GM18502 (cell line): ENCODE measurements at regions not wholly inside any gene's neighbourhood (a gene's known extent, or its start where the extent isn't known, plus 50 kb on each side); places are given as distances from the start of the nearest gene placed in this dataset.
"Not testable (repeated sequence)": the region's sequence is repeated elsewhere in the genome, so short reads cannot be mapped to it uniquely, and the experiment has no call there.

Experiments
- ATAC-seq: cut with Tn5 transposase; IDR thresholded peaks from one replicate; pipeline ENCODE4 v1.9.1; 2021; ENCODE audit warnings: mild to moderate bottlenecking; ENCODE audit not compliant: unreplicated experiment, poor library complexity

- no peak for ATAC-seq
These were observed 75.0 kb upstream of the XPA start for GRCh38 chr9:97772145-97772544.

- ATAC-seq = no peak
These were observed 76.0 kb upstream of the XPA start for GRCh38 chr9:97773091-97773490.

- no peak for ATAC-seq
These were observed 76.6 kb upstream of the XPA start for GRCh38 chr9:97773723-97774122.

- ATAC-seq = no peak
These were observed 77.5 kb upstream of the XPA start for GRCh38 chr9:97774673-97775072.

GRCh38 chr9:97778740-97779139, 74.3 kb upstream of the FOXE1 start:
- ATAC-seq = not testable (repeated sequence)

GRCh38 chr9:97779608-97780007, 73.4 kb upstream of the FOXE1 start:
- ATAC-seq = no peak

- no peak for ATAC-seq
These were observed 71.1 kb upstream of the FOXE1 start for GRCh38 chr9:97781902-97782301.

GRCh38 chr9:97786341-97786740, 66.7 kb upstream of the FOXE1 start:
- no peak for ATAC-seq

GRCh38 chr9:97787551-97787950, 65.5 kb upstream of the FOXE1 start:
- ATAC-seq = no peak

GRCh38 chr9:97788763-97789663, 64.0 kb upstream of the FOXE1 start:
- ATAC-seq = no peak

GRCh38 chr9:97790542-97790941, 62.5 kb upstream of the FOXE1 start:
- no peak for ATAC-seq

- no peak for ATAC-seq
These were observed 61.5 kb upstream of the FOXE1 start for GRCh38 chr9:97791542-97791941.

GRCh38 chr9:97793067-97793466, 60.0 kb upstream of the FOXE1 start:
- no peak for ATAC-seq

- ATAC-seq = no peak
These were observed 58.4 kb upstream of the FOXE1 start for GRCh38 chr9:97794666-97795065.

GRCh38 chr9:97796176-97796575, 56.9 kb upstream of the FOXE1 start:
- ATAC-seq = not testable (repeated sequence)

- no peak for ATAC-seq
These were observed 51.8 kb upstream of the FOXE1 start for GRCh38 chr9:97801180-97801579.

- ATAC-seq = no peak
These were observed 50.8 kb upstream of the FOXE1 start for GRCh38 chr9:97802276-97802675.

- peak; percentile 92 for ATAC-seq
These were observed 49.6 kb upstream of the FOXE1 start for GRCh38 chr9:97803167-97804058.
